HCT116 (cell line): ENCODE measurements at regions not wholly inside any gene's neighbourhood (a gene's known extent, or its start where the extent isn't known, plus 50 kb on each side); places are given as distances from the start of the nearest gene placed in this dataset.

ENCODE experiments used
- ATAC-seq: fragments of 200-7000 bp; cut with Tn5 transposase; 2 replicates; pipeline ENCODE4 v1.9.1; 2020; ENCODE audit warnings: mild to moderate bottlenecking, moderate library complexity
- BruUV-seq: library from RNA; stranded (reverse); fragments of 400-500 nt; replicated peaks from 2 replicates; lab custom pipeline; 2021; lab: Mats Ljungman, UMichigan
- CTCF ChIA-PET: fragments of 300-600 bp; sonication (Branson Sonifier 250); formaldehyde crosslinking; loops from one replicate; lab custom pipeline; 2021; ENCODE audit warnings: antibody characterized with exemption; lab: Charles Lee
- POLR2A ChIA-PET: fragments of 300-600, 350-600 bp; sonication (Branson Sonifier 250); formaldehyde crosslinking; loops from one replicate; lab custom pipeline; 2021; ENCODE audit warnings: antibody characterized with exemption; lab: Charles Lee
- RAD21 ChIA-PET, 2 experiments: fragments of 300-600 bp; sonication (Branson Sonifier 250); formaldehyde crosslinking; loops; one replicate each; lab custom pipeline; 2023; ENCODE audit warnings: low total read pairs in 2 of 2; ENCODE audit not compliant: uncharacterized antibody in 2 of 2, unreplicated experiment in 2 of 2, low non-redundant PET in 1 of 2; lab: Charles Lee
- DNase-seq: peaks from one replicate; pipeline ENCODE4 v3.0.0-alpha.2; 2010; ENCODE audit warnings: low read depth, low spot score
- H2AFZ ChIP-seq: fragments of 200-600 bp; shearing (Covaris generic), sonication (generic); 2 replicates; pipeline ENCODE4 v1.6.1; 2017; ENCODE audit warnings: low read depth, mixed run types, mixed read lengths, antibody characterized with exemption, low read length; ENCODE audit not compliant: poor library complexity, severe bottlenecking
- H3K27ac ChIP-seq: 2 replicates; pipeline ENCODE4 v1.5.1; 2012; ENCODE audit warnings: low read depth, low read length
- H3K27me3 ChIP-seq: fragments of 200-600 bp; sonication (generic); 2 replicates; pipeline ENCODE4 v1.6.1; 2016; ENCODE audit warnings: mixed run types, low read length, mixed read lengths; ENCODE audit not compliant: insufficient read depth
- H3K36me3 ChIP-seq, 2 experiments: fragments of 200-500 bp in 1 of 2; fragments of 200-600 bp in 1 of 2; sonication (Bioruptor generic) in 1 of 2; sonication (generic) in 1 of 2; 2 replicates each; pipeline versions ENCODE4 v1.5.1 to v1.6.1; 2014 to 2016; ENCODE audit warnings: low read length in 2 of 2, inconsistent platforms in 1 of 2, mixed read lengths in 1 of 2, mixed run types in 1 of 2; ENCODE audit not compliant: insufficient read depth in 2 of 2, control insufficient read depth in 1 of 2
- H3K4me1 ChIP-seq, 2 experiments: fragments of 200-600 bp in 1 of 2; sonication (generic) in 1 of 2; 2 replicates each; pipeline versions ENCODE4 v1.5.1 to v1.6.1; 2012 to 2017; ENCODE audit warnings: low read length in 2 of 2, inconsistent platforms in 1 of 2, mild to moderate bottlenecking in 1 of 2, mixed read lengths in 1 of 2, mixed run types in 1 of 2, moderate library complexity in 1 of 2; ENCODE audit not compliant: insufficient read depth in 2 of 2, control insufficient read depth in 1 of 2
- H3K4me2 ChIP-seq: fragments of 200-600 bp; sonication (generic); 2 replicates; pipeline ENCODE4 v1.6.1; 2017; ENCODE audit warnings: mixed run types, low read length, mixed read lengths
- H3K4me3 ChIP-seq, 2 experiments: fragments of 200-600 bp in 1 of 2; sonication (generic) in 1 of 2; replicated peaks in 1 of 2; 2 replicates each; pipeline ENCODE4 v1.5.1; 2011 to 2016; ENCODE audit warnings: low read length in 2 of 2, control low read depth in 1 of 2, low read depth in 1 of 2, mild to moderate bottlenecking in 1 of 2, mixed read lengths in 1 of 2, mixed run types in 1 of 2
- H3K79me2 ChIP-seq: fragments of 200-600 bp; sonication (generic); 2 replicates; pipeline ENCODE4 v1.6.1; 2017; ENCODE audit warnings: mild to moderate bottlenecking, mixed run types, low read length, moderate library complexity, mixed read lengths; ENCODE audit not compliant: insufficient read depth
- H3K9ac ChIP-seq: fragments of 200-600 bp; sonication (generic); 2 replicates; pipeline ENCODE4 v1.6.1; 2016; ENCODE audit warnings: low read length, mixed read lengths
- H3K9me2 ChIP-seq: fragments of 200-600 bp; sonication (generic), shearing (Covaris generic); 2 replicates; pipeline ENCODE4 v1.6.1; 2017; ENCODE audit warnings: mixed run types, mild to moderate bottlenecking, moderate library complexity; ENCODE audit not compliant: insufficient read depth
- H3K9me3 ChIP-seq, 2 experiments: fragments of 200-500 bp in 1 of 2; fragments of 200-600 bp in 1 of 2; sonication (Bioruptor generic) in 1 of 2; sonication (generic) in 1 of 2; 2 replicates each; pipeline ENCODE4 v1.6.1; 2014 to 2017; ENCODE audit warnings: low read length in 2 of 2, mixed read lengths in 2 of 2, inconsistent platforms in 1 of 2, low read depth in 1 of 2, mild to moderate bottlenecking in 1 of 2, mixed run types in 1 of 2, moderate library complexity in 1 of 2; ENCODE audit not compliant: control insufficient read depth in 1 of 2, insufficient read depth in 1 of 2
- H4K20me1 ChIP-seq: fragments of 200-600 bp; sonication (generic), shearing (Covaris generic); 2 replicates; pipeline ENCODE4 v1.6.1; 2017; ENCODE audit warnings: mixed run types, mild to moderate bottlenecking, moderate library complexity; ENCODE audit not compliant: insufficient read depth
- CEBPB ChIP-seq: IDR thresholded peaks from 2 replicates; pipeline ENCODE4 v1.6.1; 2012; ENCODE audit warnings: low read depth
- EGR1 ChIP-seq: IDR thresholded peaks from 2 replicates; pipeline ENCODE4 v1.6.1; 2012; ENCODE audit warnings: low read depth
- EZH2 ChIP-seq: fragments of 200-600 bp; sonication (generic); IDR thresholded peaks from 2 replicates; pipeline ENCODE4 v1.6.1; 2017; ENCODE audit warnings: antibody characterized with exemption, mixed run types
- EZH2phosphoT487 ChIP-seq: fragments of 200-600 bp; IDR thresholded peaks from 2 replicates; pipeline ENCODE4 v1.6.1; 2018; ENCODE audit warnings: antibody characterized with exemption, borderline replicate concordance
- FOSL1 ChIP-seq: IDR thresholded peaks from 2 replicates; pipeline ENCODE4 v1.6.1; 2012; ENCODE audit warnings: low read depth
- JUND ChIP-seq: IDR thresholded peaks from 2 replicates; pipeline ENCODE4 v1.6.1; 2012
- POLR2A ChIP-seq: IDR thresholded peaks from 2 replicates; pipeline ENCODE4 v1.7.0; 2011; ENCODE audit warnings: borderline replicate concordance; ENCODE audit not compliant: insufficient read depth, insufficient read length; ENCODE audit errors: extremely low read depth
- POLR2AphosphoS5 ChIP-seq: IDR thresholded peaks from 2 replicates; pipeline ENCODE4 v1.6.1; 2011; ENCODE audit warnings: mild to moderate bottlenecking, low read depth, low read length, moderate library complexity
- SIN3A ChIP-seq: IDR thresholded peaks from 2 replicates; pipeline ENCODE4 v1.6.1; 2012; ENCODE audit warnings: low read depth
- SP1 ChIP-seq: IDR thresholded peaks from 2 replicates; pipeline ENCODE4 v1.6.1; 2012; ENCODE audit warnings: low read depth
- TCF7L2 ChIP-seq: IDR thresholded peaks from 2 replicates; pipeline ENCODE4 v1.7.0; 2011; ENCODE audit warnings: borderline replicate concordance, inconsistent platforms; ENCODE audit not compliant: insufficient read depth, insufficient read length; ENCODE audit errors: extremely low read depth
- YY1 ChIP-seq: IDR thresholded peaks from 2 replicates; pipeline ENCODE4 v1.6.1; 2011; ENCODE audit warnings: low read length, low read depth, moderate library complexity, mild to moderate bottlenecking; ENCODE audit not compliant: insufficient replicate concordance; ENCODE audit errors: extremely low read depth
- ZFX ChIP-seq: fragments of 450-650 bp; IDR thresholded peaks from 2 replicates; pipeline ENCODE4 v1.6.1; 2017
- ZNF274 ChIP-seq: fragments of 200-500 bp; sonication (Bioruptor generic); IDR thresholded peaks from 2 replicates; pipeline ENCODE4 v1.6.1; 2014; ENCODE audit warnings: mild to moderate bottlenecking, low read depth, low read length, inconsistent platforms
- intact Hi-C: fragments of 100-400 bp; cut with micrococcal nuclease; formaldehyde crosslinking; loops from 2 replicates; pipeline ENCODE4 v1.10.0; 2022
- TF ChIP-seq, protein P1 (sequence below): IDR thresholded peaks from 2 replicates; pipeline ENCODE4 v1.6.1; 2012; ENCODE audit warnings: low read depth
- TF ChIP-seq, protein P2 (sequence below): IDR thresholded peaks from 2 replicates; pipeline ENCODE4 v1.6.1; 2012
- TF ChIP-seq, protein P3 (sequence below): IDR thresholded peaks from 2 replicates; pipeline ENCODE4 v1.6.1; 2011; ENCODE audit warnings: mild to moderate bottlenecking, low read length, moderate library complexity; ENCODE audit not compliant: insufficient replicate concordance; ENCODE audit errors: extremely low read depth
- TF ChIP-seq, protein P4 (sequence below), 3 experiments: fragments of 200-600 bp in 1 of 3; sonication (generic) in 1 of 3; IDR thresholded peaks in 2 of 3; conservative IDR thresholded peaks in 1 of 3; 2 replicates each; pipeline ENCODE4 v1.5.1; 2012 to 2017; ENCODE audit warnings: low read depth in 2 of 3, low read length in 2 of 3, antibody characterized with exemption in 1 of 3, borderline replicate concordance in 1 of 3, control low read depth in 1 of 3, mild to moderate bottlenecking in 1 of 3, mixed read lengths in 1 of 3, mixed run types in 1 of 3, moderate library complexity in 1 of 3; ENCODE audit not compliant: insufficient read depth in 1 of 3
- TF ChIP-seq, protein P5 (sequence below): IDR thresholded peaks from 2 replicates; pipeline ENCODE4 v1.6.1; 2012

DNA sequence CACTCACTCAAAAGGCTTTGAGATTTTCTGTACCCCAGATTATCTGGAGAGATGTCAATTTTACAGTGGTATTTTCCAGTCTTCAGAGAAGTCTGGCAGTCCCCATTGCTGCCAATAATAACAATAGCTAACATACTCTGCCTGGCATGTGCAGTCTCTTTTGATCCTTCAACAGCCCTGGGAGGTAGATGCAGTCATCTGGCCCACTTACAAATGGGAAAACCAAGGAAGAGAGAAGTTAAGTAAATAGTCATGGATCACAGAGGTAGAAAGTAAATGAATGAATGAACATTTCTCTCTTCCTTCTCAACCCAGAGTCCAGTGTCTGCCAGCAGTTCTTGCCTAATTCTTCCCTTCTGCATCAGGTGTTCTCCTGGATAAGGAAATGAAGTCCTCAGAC lies 113.0 kb upstream of the EDNRA start:
- H3K79me2 ChIP-seq: no peaks in the 10 kb centered on the region
- no peak for DNase-seq
- no peaks in the 10 kb centered on the region for H4K20me1 ChIP-seq
- no peaks in the 10 kb centered on the region for H3K9me2 ChIP-seq
- intact Hi-C loops: no loop called here
- no peak overlapping the region for H2AFZ ChIP-seq
- CTCF ChIA-PET: no interaction called here
- no peak overlapping the region for H3K9ac ChIP-seq
- no TSS peak for BruUV-seq
- H3K27ac ChIP-seq: no peak overlapping the region
- TF ChIP-seq SP1 (no peak), ZNF274 (no peak), SIN3A (no peak), POLR2AphosphoS5 (no peak), FOSL1 (no peak), JUND (no peak), CEBPB (no peak), YY1 (no peak), EZH2 (no peak), TCF7L2 (no peak), EZH2phosphoT487 (no peak), POLR2A (no peak), EGR1 (no peak), ZFX (no peak)
- TF ChIP-seq, protein P1, sequence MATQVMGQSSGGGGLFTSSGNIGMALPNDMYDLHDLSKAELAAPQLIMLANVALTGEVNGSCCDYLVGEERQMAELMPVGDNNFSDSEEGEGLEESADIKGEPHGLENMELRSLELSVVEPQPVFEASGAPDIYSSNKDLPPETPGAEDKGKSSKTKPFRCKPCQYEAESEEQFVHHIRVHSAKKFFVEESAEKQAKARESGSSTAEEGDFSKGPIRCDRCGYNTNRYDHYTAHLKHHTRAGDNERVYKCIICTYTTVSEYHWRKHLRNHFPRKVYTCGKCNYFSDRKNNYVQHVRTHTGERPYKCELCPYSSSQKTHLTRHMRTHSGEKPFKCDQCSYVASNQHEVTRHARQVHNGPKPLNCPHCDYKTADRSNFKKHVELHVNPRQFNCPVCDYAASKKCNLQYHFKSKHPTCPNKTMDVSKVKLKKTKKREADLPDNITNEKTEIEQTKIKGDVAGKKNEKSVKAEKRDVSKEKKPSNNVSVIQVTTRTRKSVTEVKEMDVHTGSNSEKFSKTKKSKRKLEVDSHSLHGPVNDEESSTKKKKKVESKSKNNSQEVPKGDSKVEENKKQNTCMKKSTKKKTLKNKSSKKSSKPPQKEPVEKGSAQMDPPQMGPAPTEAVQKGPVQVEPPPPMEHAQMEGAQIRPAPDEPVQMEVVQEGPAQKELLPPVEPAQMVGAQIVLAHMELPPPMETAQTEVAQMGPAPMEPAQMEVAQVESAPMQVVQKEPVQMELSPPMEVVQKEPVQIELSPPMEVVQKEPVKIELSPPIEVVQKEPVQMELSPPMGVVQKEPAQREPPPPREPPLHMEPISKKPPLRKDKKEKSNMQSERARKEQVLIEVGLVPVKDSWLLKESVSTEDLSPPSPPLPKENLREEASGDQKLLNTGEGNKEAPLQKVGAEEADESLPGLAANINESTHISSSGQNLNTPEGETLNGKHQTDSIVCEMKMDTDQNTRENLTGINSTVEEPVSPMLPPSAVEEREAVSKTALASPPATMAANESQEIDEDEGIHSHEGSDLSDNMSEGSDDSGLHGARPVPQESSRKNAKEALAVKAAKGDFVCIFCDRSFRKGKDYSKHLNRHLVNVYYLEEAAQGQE: no peak
- TF ChIP-seq, protein P2, sequence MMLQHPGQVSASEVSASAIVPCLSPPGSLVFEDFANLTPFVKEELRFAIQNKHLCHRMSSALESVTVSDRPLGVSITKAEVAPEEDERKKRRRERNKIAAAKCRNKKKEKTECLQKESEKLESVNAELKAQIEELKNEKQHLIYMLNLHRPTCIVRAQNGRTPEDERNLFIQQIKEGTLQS: no peak
- TF ChIP-seq, protein P3, sequence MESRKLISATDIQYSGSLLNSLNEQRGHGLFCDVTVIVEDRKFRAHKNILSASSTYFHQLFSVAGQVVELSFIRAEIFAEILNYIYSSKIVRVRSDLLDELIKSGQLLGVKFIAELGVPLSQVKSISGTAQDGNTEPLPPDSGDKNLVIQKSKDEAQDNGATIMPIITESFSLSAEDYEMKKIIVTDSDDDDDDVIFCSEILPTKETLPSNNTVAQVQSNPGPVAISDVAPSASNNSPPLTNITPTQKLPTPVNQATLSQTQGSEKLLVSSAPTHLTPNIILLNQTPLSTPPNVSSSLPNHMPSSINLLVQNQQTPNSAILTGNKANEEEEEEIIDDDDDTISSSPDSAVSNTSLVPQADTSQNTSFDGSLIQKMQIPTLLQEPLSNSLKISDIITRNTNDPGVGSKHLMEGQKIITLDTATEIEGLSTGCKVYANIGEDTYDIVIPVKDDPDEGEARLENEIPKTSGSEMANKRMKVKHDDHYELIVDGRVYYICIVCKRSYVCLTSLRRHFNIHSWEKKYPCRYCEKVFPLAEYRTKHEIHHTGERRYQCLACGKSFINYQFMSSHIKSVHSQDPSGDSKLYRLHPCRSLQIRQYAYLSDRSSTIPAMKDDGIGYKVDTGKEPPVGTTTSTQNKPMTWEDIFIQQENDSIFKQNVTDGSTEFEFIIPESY: no peak
- TF ChIP-seq, protein P4, sequence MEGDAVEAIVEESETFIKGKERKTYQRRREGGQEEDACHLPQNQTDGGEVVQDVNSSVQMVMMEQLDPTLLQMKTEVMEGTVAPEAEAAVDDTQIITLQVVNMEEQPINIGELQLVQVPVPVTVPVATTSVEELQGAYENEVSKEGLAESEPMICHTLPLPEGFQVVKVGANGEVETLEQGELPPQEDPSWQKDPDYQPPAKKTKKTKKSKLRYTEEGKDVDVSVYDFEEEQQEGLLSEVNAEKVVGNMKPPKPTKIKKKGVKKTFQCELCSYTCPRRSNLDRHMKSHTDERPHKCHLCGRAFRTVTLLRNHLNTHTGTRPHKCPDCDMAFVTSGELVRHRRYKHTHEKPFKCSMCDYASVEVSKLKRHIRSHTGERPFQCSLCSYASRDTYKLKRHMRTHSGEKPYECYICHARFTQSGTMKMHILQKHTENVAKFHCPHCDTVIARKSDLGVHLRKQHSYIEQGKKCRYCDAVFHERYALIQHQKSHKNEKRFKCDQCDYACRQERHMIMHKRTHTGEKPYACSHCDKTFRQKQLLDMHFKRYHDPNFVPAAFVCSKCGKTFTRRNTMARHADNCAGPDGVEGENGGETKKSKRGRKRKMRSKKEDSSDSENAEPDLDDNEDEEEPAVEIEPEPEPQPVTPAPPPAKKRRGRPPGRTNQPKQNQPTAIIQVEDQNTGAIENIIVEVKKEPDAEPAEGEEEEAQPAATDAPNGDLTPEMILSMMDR (IDR thresholded peaks at IDR 0.05 in 2 of 3, conservative IDR thresholded peaks at IDR 0.05 in 1 of 3; ENCODE audit: borderline replicate concordance in 1 of 3, insufficient read depth in 1 of 3, low read depth in 2 of 3, low read length in 2 of 3): no peak
- TF ChIP-seq, protein P5, sequence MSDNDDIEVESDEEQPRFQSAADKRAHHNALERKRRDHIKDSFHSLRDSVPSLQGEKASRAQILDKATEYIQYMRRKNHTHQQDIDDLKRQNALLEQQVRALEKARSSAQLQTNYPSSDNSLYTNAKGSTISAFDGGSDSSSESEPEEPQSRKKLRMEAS: no peak
- TF ChIP-seq, all 23 proteins: peak for 0
- H3K36me3 ChIP-seq: no peaks in the 10 kb centered on the region
- POLR2A ChIA-PET: no interaction called here
- no peak overlapping the region for H3K4me3 ChIP-seq
- peaks cover 0 to 32% of the 10 kb centered on the region in 2 experiments; a peak in 2 of 4 replicates for H3K4me1 ChIP-seq
- ATAC-seq: no peak
- no peak overlapping the region for H3K4me2 ChIP-seq
- no peaks in the 10 kb centered on the region for H3K9me3 ChIP-seq
- RAD21 ChIA-PET: no interaction called here
- H3K27me3 ChIP-seq: no peaks in the 10 kb centered on the region
